RKO (cell line): ENCODE measurements at regions not wholly inside any gene's neighbourhood (a gene's known extent, or its start where the extent isn't known, plus 50 kb on each side); places are given as distances from the start of the nearest gene placed in this dataset.
A peak's percentile ranks its signal among the peaks of the same experiment; 100 is the strongest.

Experiments
- DNase-seq: peaks from one replicate; pipeline ENCODE4 v3.0.0-alpha.2; 2016; ENCODE audit warnings: low spot score

GRCh38 chr22:27453725-27454124 is 347.8 kb downstream of the MN1 start:
- DNase-seq = no peak

- no peak for DNase-seq
Measured at GRCh38 chr22:27454807-27455450, 346.6 kb downstream of the MN1 start.

GRCh38 chr22:27455526-27455925 is 346.0 kb downstream of the MN1 start:
- no peak for DNase-seq

GRCh38 chr22:27456696-27457503 is 344.7 kb downstream of the MN1 start:
- peak; percentile 18 for DNase-seq

GRCh38 chr22:27459999-27460398 is 341.6 kb downstream of the MN1 start:
- DNase-seq = no peak

GRCh38 chr22:27460591-27461347 is 340.8 kb downstream of the MN1 start:
- no peak for DNase-seq

GRCh38 chr22:27461470-27461869 is 340.1 kb downstream of the MN1 start:
- no peak for DNase-seq

GRCh38 chr22:27462190-27462589 is 339.4 kb downstream of the MN1 start:
- DNase-seq = no peak

GRCh38 chr22:27463121-27463660 is 338.4 kb downstream of the MN1 start:
- no peak for DNase-seq

GRCh38 chr22:27466229-27466628 is 335.3 kb downstream of the MN1 start:
- no peak for DNase-seq

- no peak for DNase-seq
Measured at GRCh38 chr22:27466778-27467438, 334.6 kb downstream of the MN1 start.

GRCh38 chr22:27467711-27468110 is 333.8 kb downstream of the MN1 start:
- DNase-seq = no peak

- DNase-seq = no peak
Measured at GRCh38 chr22:27468712-27469111, 332.8 kb downstream of the MN1 start.

GRCh38 chr22:27470169-27470772 is 331.3 kb downstream of the MN1 start:
- no peak for DNase-seq

- DNase-seq = no peak
Measured at GRCh38 chr22:27472975-27473374, 328.6 kb downstream of the MN1 start.

GRCh38 chr22:27473533-27473932 is 328.0 kb downstream of the MN1 start:
- no peak for DNase-seq

- no peak for DNase-seq
Measured at GRCh38 chr22:27474112-27474571, 327.4 kb downstream of the MN1 start.

- no peak for DNase-seq
Measured at GRCh38 chr22:27474711-27475547, 326.6 kb downstream of the MN1 start.

- DNase-seq = no peak
Measured at GRCh38 chr22:27475548-27475897, 326.0 kb downstream of the MN1 start.

GRCh38 chr22:27476318-27476717 is 325.2 kb downstream of the MN1 start:
- no peak for DNase-seq

- DNase-seq = peak; percentile 38
Measured at GRCh38 chr22:27476729-27477128, 324.8 kb downstream of the MN1 start.
